ENCODE measurements at regions not wholly inside any gene's neighbourhood (a gene's known extent, or its start where the extent isn't known, plus 50 kb on each side); places are given as distances from the start of the nearest gene placed in this dataset.
"Not testable (repeated sequence)": the region's sequence is repeated elsewhere in the genome, so short reads cannot be mapped to it uniquely, and the experiment has no call there.

DNA sequence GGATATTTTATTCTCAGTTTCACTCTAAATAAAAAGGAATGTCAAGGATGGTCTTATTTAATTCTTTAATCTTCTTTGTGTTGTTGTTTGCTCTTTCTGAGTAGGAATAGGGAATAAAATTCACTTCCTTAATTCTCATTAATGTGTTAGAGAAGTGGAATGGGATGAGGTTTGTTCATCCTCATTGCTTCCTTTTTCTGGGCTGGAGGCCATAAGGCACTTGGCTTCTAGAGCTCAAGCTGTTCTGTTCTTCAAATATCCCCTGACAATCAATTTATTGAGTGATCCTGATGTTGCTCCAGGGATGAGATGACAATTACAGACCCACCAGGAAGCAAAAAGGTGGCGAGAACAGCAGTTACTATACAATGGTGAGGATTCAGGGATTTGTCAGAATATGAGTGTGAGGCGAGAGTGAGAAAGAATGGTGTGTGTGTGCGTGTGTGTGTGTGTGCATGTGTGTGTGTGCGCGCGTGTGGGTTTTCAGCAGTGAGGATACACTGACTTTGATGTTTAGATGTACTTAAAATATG lies 557.6 kb upstream of the FANCL start:
- FAIRE-seq = no peak

DNA sequence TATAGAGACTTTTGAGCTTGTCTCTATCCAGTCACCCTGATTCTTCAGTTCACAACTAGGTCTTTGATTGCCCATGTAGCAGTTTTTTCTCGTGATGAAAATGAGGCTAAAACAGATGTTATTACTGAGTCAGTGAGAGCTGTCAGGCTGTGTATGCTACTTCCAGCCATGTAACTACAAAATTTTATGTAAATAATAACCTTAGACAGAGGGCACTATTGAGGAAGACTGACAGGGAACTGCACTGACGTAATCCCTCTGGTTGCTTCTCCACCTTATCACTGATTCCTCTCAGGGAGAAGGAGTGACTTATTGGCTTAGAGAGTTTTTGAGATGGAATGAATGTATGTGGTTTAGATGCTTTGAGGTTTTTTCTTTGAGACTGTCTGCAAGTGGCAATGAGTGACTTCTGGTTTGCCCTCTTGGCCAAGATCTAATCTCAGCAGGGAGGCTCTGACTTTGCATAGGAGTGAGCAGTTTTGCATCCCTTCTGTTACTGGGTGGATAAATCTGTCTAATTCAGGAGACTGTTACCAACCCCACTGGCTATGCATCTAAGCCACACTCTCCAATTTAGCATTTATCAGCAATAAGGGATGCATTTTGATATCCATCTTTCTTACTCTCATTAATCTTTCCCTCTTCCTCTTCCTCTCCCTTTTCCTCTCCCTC lies 555.2 kb upstream of the FANCL start:
- no peak for FAIRE-seq

DNA sequence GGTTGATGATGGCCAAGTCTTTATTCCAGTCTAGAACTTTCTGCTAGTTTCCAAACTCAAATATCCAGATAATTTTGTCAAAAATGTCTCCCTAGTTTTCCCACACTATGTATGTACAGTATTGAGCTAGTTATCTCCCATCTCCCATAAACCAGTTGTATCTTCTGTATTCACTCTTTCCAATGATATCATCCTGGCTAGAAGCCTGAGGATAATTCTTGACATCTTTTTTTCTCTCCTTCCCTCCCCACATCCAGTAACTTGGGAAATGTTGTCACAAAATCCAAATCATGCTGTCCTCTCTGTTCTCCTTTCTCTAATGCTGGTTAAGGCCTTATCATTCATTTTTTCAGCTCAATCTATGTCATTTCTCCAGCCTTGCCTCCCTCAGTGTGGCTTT lies 553.8 kb upstream of the FANCL start:
- FAIRE-seq = no peak

DNA sequence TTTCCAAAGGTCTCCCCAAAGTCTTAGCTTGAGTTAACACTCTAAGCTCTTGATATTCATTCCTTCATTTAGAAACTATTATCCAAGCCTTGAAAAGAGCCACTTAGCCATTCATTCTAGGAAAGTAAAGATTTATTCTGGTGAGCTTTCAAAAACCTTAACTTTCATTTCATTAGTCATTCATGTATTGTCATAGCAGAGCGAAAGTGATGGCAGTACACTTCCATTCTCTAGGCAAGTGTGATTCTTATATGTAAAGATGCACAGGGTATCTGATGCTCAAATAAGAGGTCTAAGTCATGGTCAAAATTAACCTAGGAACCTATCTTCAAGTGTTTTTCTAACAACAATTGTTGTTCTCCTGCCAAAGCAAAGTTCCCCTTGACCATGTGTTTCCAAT lies 553.0 kb upstream of the FANCL start:
- FAIRE-seq = no peak

DNA sequence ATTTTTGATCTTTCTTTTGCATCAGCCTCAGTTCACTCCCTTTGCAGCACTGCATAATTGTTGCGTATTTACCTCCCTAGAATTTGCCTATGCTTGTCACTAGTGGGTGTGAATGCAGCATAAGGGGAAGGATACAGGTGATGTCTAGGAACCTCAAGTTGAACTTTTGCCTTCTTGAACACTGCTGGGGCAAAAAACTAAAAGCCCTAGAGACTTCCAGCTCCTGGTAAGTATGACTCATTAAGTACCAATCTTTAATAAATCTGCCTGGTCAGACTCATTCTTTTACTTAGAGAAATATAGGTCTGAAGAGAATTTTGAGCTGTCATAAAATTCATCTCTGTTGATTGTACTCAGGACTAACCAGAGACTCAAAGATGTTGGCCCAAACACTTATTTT lies 547.3 kb upstream of the FANCL start:
- no peak for FAIRE-seq

DNA sequence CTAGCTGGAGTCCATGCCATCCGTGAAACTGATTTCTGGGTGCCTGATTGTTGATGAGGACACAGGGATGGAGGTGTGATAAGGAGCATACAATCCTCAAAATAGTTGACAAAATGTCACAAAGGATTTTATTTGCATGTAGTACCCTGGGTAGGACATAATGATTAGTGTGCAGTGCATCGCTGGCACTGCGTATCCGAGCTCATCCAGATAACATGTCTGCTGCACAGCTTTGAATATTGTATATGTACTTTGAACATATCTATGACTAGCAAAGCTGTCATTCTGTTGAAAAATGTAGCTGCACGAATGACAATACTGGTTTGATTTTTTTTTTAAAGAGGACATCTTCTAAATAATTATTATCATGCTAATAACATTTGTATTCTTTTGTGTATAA lies 529.7 kb upstream of the FANCL start:
- FAIRE-seq = no peak

DNA sequence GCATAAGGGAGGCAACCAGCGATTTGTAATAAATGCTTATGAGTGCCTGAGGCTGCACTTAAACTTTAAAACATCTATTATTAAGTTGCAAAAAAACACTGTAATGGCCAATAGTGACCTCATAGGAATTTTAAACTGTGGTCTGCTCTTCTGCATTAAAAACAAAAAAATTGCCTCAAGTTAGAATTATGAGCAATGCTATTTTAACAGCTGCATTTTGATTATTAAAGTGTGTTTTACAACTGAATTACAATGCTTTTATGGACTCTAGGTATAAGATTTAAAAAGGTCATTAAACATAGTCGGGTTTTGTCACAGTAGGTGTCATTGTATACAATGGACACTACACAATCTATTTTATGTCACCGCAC lies 528.7 kb upstream of the FANCL start:
- no peak for FAIRE-seq

DNA sequence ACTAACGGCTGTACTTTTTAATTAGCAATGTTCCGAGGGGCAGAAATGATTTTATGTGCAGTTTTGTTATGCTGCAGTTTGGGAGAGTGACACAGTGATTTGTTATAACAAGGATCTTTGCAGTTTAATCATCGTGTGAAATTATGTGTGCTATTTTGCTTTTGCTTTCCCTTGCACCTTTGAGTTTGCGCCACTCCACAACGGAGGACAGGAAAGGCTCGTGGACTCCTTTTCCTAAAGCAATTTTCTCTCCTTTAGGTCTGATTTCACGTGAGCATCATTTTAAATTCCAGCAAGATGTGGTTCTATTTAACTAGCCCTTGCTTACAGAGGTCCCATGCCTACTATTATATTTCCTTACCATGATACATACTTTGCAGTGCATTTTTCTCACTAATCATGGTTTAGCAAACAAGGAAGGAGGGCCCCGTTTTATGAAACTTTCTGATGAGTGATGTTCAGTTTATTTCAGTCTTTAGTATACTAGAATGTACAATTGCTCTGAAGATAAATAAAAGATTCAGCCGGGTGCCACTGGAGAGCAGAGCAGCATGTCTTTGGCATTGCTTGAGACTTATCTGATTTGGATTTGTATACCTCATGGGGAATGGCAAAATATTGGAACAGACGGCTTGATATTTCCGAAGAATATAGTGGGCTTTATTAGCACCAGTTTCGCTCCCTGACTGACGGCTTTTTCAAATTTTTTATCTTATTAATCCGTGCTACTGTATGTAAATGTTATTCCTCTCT lies 528.2 kb upstream of the FANCL start:
- no peak for FAIRE-seq

DNA sequence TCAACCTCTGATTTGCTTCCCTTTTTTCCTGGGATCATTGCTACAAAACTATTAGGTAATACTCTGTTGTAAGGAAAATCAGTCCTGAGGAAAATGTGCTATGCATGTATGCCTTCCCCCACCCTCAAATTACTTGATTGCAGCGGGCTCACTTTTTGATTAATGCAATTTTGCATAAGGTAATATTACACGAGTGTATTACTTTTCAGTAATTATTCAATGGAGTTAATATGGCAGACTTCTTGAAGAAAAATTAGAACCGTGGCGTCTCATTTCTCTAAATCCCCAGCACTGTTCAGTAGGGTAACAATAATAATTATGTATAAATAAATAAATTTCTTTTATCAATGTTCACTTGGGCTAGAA lies 527.6 kb upstream of the FANCL start:
- no peak for FAIRE-seq

DNA sequence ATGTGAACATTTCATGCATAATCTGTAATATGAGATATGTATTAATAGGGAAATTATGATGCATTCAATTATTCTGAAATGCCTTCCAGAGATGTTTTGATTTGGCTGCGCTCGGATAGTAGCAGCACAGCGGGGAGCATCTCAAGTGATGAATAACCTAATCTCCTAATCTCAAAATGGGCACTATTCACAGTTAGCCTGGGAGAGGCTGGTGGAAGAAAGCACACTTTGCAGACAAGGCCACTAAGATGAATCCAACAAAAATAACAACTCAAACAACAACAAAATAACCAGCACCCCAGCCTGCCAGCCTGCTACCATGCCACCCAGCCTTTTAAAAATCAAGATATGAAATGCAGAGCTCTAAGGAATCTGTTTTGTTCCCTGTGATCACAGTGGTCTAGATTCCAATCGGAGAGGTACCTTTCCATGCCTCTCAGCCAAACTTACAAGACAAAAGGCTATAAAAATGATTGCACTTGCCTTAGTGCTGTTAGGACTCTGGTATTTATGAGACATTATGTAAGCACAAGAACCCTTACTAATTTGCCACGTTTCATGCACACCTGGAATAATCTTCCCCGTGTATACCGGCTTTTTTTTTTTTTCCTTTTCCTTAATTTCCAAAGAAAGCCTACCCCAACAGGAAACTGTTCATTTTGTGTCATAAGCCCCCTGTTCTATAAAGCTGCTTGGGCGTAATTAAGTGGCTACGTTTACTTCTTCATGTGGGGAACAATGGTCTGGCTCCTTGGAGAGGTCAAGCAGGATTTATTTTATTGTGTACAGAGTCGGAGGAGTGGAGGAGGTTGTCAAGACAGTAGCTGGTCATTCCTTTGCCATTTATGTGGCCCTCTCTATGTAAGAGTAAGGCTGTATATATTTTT lies 526.9 kb upstream of the FANCL start:
- FAIRE-seq = no peak

DNA sequence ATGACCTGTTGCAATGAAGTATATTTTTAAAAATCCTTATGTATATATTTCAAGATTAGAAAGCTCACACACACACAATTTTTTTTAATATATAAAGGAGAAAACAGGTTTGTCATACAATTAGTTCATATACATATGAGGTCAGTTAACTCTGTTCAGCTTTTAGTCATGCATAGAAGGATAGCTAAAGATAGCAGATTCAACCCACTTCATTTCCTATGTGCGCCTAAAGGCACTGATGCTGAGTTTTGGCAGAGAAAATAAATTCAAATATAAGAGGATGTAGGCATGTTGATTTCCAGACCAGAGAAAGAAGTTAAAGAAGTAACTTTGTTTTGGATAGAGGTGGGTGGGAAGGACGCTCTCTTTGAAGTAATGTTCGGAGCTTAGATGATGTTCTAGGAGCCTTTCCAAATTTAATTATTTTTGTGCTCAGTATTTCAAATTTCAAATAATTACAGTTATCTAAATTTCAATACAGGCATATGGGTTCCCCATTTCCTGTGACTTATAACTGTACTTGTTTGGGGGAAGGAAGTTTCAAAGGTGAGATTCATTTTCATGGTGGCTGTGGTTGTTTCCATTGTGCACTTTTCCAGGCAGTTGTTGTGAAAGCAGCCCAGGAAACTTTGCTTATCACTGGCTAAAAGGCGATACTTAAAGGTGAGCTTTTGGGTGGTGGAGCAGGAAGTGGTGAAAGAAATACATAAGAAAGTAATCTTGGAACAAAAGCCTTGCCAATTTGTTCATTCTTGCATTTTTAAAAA lies 523.4 kb upstream of the FANCL start:
- FAIRE-seq = no peak

DNA sequence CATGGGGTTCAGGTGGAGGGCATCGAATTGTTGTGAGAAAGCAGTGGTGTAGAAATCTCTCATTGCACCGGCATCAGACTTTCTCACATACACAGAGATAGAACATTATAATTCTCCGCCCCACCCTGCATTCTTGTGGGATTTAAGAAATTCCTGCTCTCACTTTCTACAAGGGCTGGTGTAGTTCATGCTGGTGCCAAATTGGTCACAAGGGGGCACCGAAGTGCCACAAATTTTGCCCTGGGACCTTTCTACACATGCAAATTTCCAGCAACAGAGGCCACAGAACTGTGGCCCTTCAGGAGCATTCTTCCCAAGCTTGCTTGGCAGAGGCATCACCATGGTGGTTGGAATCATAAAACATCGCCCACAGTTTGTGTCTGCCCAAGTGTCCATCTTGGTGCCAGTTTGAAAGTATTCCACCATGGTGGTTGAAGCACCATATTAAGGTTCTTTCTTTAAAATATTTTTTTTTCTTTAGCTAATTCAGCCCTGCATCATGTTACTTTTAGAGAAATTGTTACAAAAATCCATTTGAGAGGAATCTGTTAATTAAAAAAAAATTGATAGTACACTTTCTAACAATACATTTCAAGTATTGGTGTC lies 521.2 kb upstream of the FANCL start:
- FAIRE-seq = no peak

DNA sequence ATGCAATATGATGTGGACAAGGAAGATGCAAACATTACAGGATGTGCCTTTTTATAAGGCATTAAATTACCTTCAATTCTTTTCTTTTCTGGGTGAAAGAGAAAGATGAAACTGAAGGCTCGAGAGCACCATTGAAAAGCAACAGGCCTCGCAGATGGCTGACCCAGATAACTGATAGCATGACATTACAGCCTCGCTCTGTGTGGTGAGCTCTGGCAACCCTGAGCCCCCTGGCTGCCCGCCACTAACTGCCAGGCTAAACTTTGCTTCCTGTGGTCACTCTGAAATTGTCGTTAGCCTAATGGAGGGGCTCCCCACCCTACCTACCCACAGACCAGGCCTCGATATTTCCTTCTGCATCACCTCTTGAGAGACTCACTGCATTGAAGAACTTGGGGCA lies 516.8 kb upstream of the FANCL start:
- FAIRE-seq = no peak

DNA sequence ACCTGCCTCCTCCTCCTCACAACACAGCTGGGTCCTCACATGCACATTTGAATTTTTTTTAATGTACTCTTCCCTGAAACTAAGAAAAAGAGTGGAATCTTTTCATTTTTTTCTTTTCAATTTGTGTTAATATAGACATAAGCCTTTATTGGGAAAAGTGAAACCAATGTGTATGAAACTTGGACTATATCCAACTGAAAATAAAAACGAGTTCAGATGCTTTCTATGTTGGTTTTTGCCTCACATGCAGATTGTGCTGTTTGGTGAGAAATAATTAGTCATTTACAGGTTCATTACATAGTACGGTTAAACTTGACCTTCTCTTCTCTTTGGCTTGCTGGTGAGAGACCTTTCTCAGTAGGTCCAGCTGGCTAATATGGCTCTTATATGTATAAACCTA lies 515.2 kb upstream of the FANCL start:
- no peak for FAIRE-seq

DNA sequence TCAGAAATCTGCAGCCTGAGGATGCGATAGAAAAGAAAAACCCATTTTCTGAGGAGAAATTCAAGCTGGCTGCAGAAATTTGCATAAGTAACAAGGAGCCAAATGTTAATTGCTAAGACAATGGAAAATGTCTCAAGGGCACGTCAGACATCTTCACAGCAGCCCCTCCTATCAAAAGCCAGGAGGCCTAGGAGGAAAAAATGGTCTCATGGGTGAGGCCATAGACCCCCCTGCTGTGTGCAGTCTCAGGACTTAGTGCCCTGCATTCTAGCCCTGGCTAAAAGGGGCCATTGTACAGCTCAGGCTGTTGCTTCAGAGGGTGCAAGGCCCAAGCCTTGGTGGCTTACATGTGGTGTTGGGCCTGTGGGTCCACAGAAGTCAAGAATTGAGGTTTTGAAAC lies 511.4 kb upstream of the FANCL start:
- FAIRE-seq = not testable (repeated sequence)

DNA sequence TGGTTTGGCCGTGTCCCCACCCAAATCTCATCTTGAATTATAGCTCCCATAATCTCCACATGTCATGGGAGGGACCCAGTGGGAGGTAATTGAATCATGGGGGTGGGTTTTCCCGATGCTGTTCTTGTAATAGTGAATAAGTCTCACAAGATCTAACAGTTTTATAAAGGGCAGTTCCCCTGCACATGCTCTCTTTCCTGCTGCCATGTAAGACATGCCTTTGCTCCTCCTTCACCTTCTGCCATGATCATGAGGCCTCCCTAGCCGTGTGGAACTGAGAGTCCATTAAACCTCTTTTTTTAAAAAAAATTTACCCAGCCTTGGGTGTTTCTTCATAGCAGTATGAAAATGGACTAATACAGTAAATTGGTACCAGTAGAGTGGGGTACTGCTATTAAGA lies 510.6 kb upstream of the FANCL start:
- FAIRE-seq = not testable (repeated sequence)

DNA sequence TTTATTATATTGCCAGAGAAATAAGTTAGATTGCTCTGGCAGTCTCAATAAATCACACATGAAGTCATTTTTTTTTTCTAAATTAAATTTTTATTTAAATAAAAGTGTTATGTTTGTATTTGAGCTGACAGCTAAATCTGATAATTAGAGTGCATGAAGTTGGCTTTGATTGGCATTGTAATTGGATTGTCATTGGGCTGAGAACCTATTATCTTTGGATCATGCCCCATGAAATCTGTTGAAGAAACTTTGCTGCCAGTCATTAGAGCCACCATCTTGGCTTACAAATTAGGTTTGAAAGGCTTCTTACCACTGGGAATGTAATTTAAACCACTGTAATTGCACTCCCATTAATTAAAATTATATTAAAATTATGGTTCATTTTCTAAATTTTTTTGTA lies 507.9 kb upstream of the FANCL start:
- FAIRE-seq = no peak

DNA sequence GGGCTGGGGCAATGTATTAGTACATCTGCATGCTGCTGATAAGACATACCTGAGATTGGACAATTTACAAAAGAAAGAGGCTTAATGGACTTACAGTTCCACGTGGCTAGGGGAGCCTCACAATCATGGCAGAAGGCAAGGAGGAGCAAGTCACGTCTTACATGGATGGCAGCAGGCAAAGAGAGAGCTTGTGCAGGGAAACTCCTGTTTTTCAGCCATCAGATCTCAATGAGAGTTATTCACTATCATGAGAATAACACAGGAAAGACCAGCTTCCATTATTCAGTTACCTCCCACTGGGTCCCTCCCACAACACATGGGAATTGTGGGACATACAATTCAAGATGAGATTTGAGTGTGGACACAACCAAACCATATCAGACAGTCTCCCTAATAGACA lies 504.2 kb upstream of the FANCL start:
- not testable (repeated sequence) for FAIRE-seq

DNA sequence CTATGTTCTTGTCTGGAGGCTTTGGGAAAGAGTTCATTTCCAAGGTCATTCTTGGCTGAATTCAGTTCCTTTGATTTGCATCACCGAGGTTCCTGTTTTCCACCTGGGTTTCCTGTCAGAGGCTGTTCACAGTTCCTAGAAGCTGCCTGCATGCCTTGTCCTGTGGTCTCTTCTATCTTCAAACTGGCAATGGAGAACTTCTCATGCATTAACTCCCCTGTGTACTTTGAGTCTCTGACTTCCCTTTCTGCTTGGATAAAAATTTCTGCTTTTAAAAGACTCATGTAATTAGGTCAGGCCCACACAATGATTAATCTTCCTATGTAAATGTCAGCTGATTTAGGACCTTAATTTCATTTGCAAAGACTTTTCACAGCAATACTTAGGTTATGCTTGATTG lies 499.3 kb upstream of the FANCL start:
- FAIRE-seq = no peak

DNA sequence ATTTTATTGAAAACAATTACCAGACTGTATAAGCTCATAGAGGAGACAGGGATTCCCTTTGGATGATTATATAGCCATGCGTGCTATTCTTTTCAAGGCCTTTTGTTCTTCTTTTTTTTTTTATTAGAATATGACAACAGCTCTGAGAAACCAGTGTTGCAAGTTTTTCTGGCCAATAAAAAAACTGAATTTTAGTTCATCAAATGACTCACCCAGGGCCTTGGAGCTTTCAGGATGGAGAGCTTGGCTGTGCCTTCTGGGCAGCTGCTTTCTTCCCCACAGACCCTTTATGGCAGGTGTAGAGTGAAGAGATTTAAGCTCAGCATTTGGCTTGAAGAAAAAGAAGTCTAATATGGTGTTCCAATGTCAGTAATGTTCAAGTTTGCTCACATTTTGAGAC lies 497.9 kb upstream of the FANCL start:
- FAIRE-seq = no peak

DNA sequence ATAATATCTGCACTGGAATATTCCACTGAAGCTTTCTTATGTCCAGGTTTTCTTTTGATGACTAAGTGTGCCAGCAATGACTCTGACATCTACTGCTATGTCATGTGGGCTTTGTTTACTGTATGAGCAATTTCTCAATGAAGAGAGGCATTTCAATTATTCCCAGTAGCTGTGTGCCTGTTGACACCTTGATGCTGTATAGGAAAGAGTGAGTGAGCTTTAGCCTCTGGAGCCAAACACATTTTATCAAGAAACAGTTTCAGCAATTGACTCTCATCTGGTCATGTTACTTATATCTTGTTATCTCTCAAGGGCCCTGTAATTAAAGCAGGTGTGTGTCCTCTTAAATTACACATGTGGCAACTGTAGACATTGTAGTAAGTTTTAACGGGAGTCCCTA lies 493.2 kb upstream of the FANCL start:
- FAIRE-seq = no peak

DNA sequence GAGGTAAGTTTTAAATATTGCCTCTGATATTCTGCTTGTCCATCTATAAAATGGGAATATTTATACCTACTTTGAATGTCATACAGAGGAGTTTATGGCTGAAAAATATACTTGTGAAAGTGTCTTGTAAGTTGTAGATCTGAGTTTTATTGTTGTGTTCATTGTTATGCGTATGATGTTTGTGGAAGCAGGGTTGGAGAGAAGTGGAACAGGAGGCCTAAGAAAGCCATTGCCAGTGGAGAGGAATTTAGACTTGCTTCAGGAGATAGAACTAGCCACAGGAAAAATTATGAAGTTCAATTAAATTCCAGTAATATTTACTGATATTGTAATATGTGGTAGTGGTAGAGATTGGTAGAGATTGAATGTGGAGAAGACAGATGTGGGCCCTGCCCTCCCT lies 491.9 kb upstream of the FANCL start:
- no peak for FAIRE-seq
